HCT116 (cell line): ENCODE measurements at regions not wholly inside any gene's neighbourhood (a gene's known extent, or its start where the extent isn't known, plus 50 kb on each side); places are given as distances from the start of the nearest gene placed in this dataset.

Experiments used
- ATAC-seq: fragments of 200-7000 bp; cut with Tn5 transposase; 2 replicates; pipeline ENCODE4 v1.9.1; 2020; ENCODE audit warnings: mild to moderate bottlenecking, moderate library complexity
- BruUV-seq: library from RNA; stranded (reverse); fragments of 400-500 nt; replicated peaks from 2 replicates; lab custom pipeline; 2021; lab: Mats Ljungman, UMichigan
- CTCF ChIA-PET: fragments of 300-600 bp; sonication (Branson Sonifier 250); formaldehyde crosslinking; loops from one replicate; lab custom pipeline; 2021; ENCODE audit warnings: antibody characterized with exemption; lab: Charles Lee
- POLR2A ChIA-PET: fragments of 300-600, 350-600 bp; sonication (Branson Sonifier 250); formaldehyde crosslinking; loops from one replicate; lab custom pipeline; 2021; ENCODE audit warnings: antibody characterized with exemption; lab: Charles Lee
- RAD21 ChIA-PET, 2 experiments: fragments of 300-600 bp; sonication (Branson Sonifier 250); formaldehyde crosslinking; loops; one replicate each; lab custom pipeline; 2023; ENCODE audit warnings: low total read pairs in 2 of 2; ENCODE audit not compliant: uncharacterized antibody in 2 of 2, unreplicated experiment in 2 of 2, low non-redundant PET in 1 of 2; lab: Charles Lee
- DNase-seq: peaks from one replicate; pipeline ENCODE4 v3.0.0-alpha.2; 2010; ENCODE audit warnings: low read depth, low spot score
- H2AFZ ChIP-seq: fragments of 200-600 bp; shearing (Covaris generic), sonication (generic); 2 replicates; pipeline ENCODE4 v1.6.1; 2017; ENCODE audit warnings: low read depth, mixed run types, mixed read lengths, antibody characterized with exemption, low read length; ENCODE audit not compliant: poor library complexity, severe bottlenecking
- H3K27ac ChIP-seq: 2 replicates; pipeline ENCODE4 v1.5.1; 2012; ENCODE audit warnings: low read depth, low read length
- H3K27me3 ChIP-seq: fragments of 200-600 bp; sonication (generic); 2 replicates; pipeline ENCODE4 v1.6.1; 2016; ENCODE audit warnings: mixed run types, low read length, mixed read lengths; ENCODE audit not compliant: insufficient read depth
- H3K36me3 ChIP-seq, 2 experiments: fragments of 200-500 bp in 1 of 2; fragments of 200-600 bp in 1 of 2; sonication (Bioruptor generic) in 1 of 2; sonication (generic) in 1 of 2; 2 replicates each; pipeline versions ENCODE4 v1.5.1 to v1.6.1; 2014 to 2016; ENCODE audit warnings: low read length in 2 of 2, inconsistent platforms in 1 of 2, mixed read lengths in 1 of 2, mixed run types in 1 of 2; ENCODE audit not compliant: insufficient read depth in 2 of 2, control insufficient read depth in 1 of 2
- H3K4me1 ChIP-seq, 2 experiments: fragments of 200-600 bp in 1 of 2; sonication (generic) in 1 of 2; 2 replicates each; pipeline versions ENCODE4 v1.5.1 to v1.6.1; 2012 to 2017; ENCODE audit warnings: low read length in 2 of 2, inconsistent platforms in 1 of 2, mild to moderate bottlenecking in 1 of 2, mixed read lengths in 1 of 2, mixed run types in 1 of 2, moderate library complexity in 1 of 2; ENCODE audit not compliant: insufficient read depth in 2 of 2, control insufficient read depth in 1 of 2
- H3K4me2 ChIP-seq: fragments of 200-600 bp; sonication (generic); 2 replicates; pipeline ENCODE4 v1.6.1; 2017; ENCODE audit warnings: mixed run types, low read length, mixed read lengths
- H3K4me3 ChIP-seq, 2 experiments: fragments of 200-600 bp in 1 of 2; sonication (generic) in 1 of 2; replicated peaks in 1 of 2; 2 replicates each; pipeline ENCODE4 v1.5.1; 2011 to 2016; ENCODE audit warnings: low read length in 2 of 2, control low read depth in 1 of 2, low read depth in 1 of 2, mild to moderate bottlenecking in 1 of 2, mixed read lengths in 1 of 2, mixed run types in 1 of 2
- H3K79me2 ChIP-seq: fragments of 200-600 bp; sonication (generic); 2 replicates; pipeline ENCODE4 v1.6.1; 2017; ENCODE audit warnings: mild to moderate bottlenecking, mixed run types, low read length, moderate library complexity, mixed read lengths; ENCODE audit not compliant: insufficient read depth
- H3K9ac ChIP-seq: fragments of 200-600 bp; sonication (generic); 2 replicates; pipeline ENCODE4 v1.6.1; 2016; ENCODE audit warnings: low read length, mixed read lengths
- H3K9me2 ChIP-seq: fragments of 200-600 bp; sonication (generic), shearing (Covaris generic); 2 replicates; pipeline ENCODE4 v1.6.1; 2017; ENCODE audit warnings: mixed run types, mild to moderate bottlenecking, moderate library complexity; ENCODE audit not compliant: insufficient read depth
- H3K9me3 ChIP-seq, 2 experiments: fragments of 200-500 bp in 1 of 2; fragments of 200-600 bp in 1 of 2; sonication (Bioruptor generic) in 1 of 2; sonication (generic) in 1 of 2; 2 replicates each; pipeline ENCODE4 v1.6.1; 2014 to 2017; ENCODE audit warnings: low read length in 2 of 2, mixed read lengths in 2 of 2, inconsistent platforms in 1 of 2, low read depth in 1 of 2, mild to moderate bottlenecking in 1 of 2, mixed run types in 1 of 2, moderate library complexity in 1 of 2; ENCODE audit not compliant: control insufficient read depth in 1 of 2, insufficient read depth in 1 of 2
- H4K20me1 ChIP-seq: fragments of 200-600 bp; sonication (generic), shearing (Covaris generic); 2 replicates; pipeline ENCODE4 v1.6.1; 2017; ENCODE audit warnings: mixed run types, mild to moderate bottlenecking, moderate library complexity; ENCODE audit not compliant: insufficient read depth
- CBX3 ChIP-seq: IDR thresholded peaks from 2 replicates; pipeline ENCODE4 v1.6.1; 2012; ENCODE audit warnings: low read depth
- CEBPB ChIP-seq: IDR thresholded peaks from 2 replicates; pipeline ENCODE4 v1.6.1; 2012; ENCODE audit warnings: low read depth
- CTCF ChIP-seq, 3 experiments: fragments of 200-600 bp in 1 of 3; sonication (generic) in 1 of 3; IDR thresholded peaks in 2 of 3; conservative IDR thresholded peaks in 1 of 3; 2 replicates each; pipeline ENCODE4 v1.5.1; 2012 to 2017; ENCODE audit warnings: low read depth in 2 of 3, low read length in 2 of 3, antibody characterized with exemption in 1 of 3, borderline replicate concordance in 1 of 3, control low read depth in 1 of 3, mild to moderate bottlenecking in 1 of 3, mixed read lengths in 1 of 3, mixed run types in 1 of 3, moderate library complexity in 1 of 3; ENCODE audit not compliant: insufficient read depth in 1 of 3
- EZH2 ChIP-seq: fragments of 200-600 bp; sonication (generic); IDR thresholded peaks from 2 replicates; pipeline ENCODE4 v1.6.1; 2017; ENCODE audit warnings: antibody characterized with exemption, mixed run types
- EZH2phosphoT487 ChIP-seq: fragments of 200-600 bp; IDR thresholded peaks from 2 replicates; pipeline ENCODE4 v1.6.1; 2018; ENCODE audit warnings: antibody characterized with exemption, borderline replicate concordance
- FOSL1 ChIP-seq: IDR thresholded peaks from 2 replicates; pipeline ENCODE4 v1.6.1; 2012; ENCODE audit warnings: low read depth
- MAX ChIP-seq: IDR thresholded peaks from 2 replicates; pipeline ENCODE4 v1.6.1; 2012
- POLR2A ChIP-seq: IDR thresholded peaks from 2 replicates; pipeline ENCODE4 v1.7.0; 2011; ENCODE audit warnings: borderline replicate concordance; ENCODE audit not compliant: insufficient read depth, insufficient read length; ENCODE audit errors: extremely low read depth
- POLR2AphosphoS5 ChIP-seq: IDR thresholded peaks from 2 replicates; pipeline ENCODE4 v1.6.1; 2011; ENCODE audit warnings: mild to moderate bottlenecking, low read depth, low read length, moderate library complexity
- RAD21 ChIP-seq: IDR thresholded peaks from 2 replicates; pipeline ENCODE4 v1.6.1; 2012; ENCODE audit warnings: low read depth, mild to moderate bottlenecking
- REST ChIP-seq: IDR thresholded peaks from 2 replicates; pipeline ENCODE4 v1.6.1; 2012; ENCODE audit warnings: low read depth
- SIN3A ChIP-seq: IDR thresholded peaks from 2 replicates; pipeline ENCODE4 v1.6.1; 2012; ENCODE audit warnings: low read depth
- SP1 ChIP-seq: IDR thresholded peaks from 2 replicates; pipeline ENCODE4 v1.6.1; 2012; ENCODE audit warnings: low read depth
- SRF ChIP-seq: IDR thresholded peaks from 2 replicates; pipeline ENCODE4 v1.6.1; 2012; ENCODE audit warnings: low read depth
- YY1 ChIP-seq: IDR thresholded peaks from 2 replicates; pipeline ENCODE4 v1.6.1; 2011; ENCODE audit warnings: low read length, low read depth, moderate library complexity, mild to moderate bottlenecking; ENCODE audit not compliant: insufficient replicate concordance; ENCODE audit errors: extremely low read depth
- ZFX ChIP-seq: fragments of 450-650 bp; IDR thresholded peaks from 2 replicates; pipeline ENCODE4 v1.6.1; 2017
- ZNF274 ChIP-seq: fragments of 200-500 bp; sonication (Bioruptor generic); IDR thresholded peaks from 2 replicates; pipeline ENCODE4 v1.6.1; 2014; ENCODE audit warnings: mild to moderate bottlenecking, low read depth, low read length, inconsistent platforms
- intact Hi-C: fragments of 100-400 bp; cut with micrococcal nuclease; formaldehyde crosslinking; loops from 2 replicates; pipeline ENCODE4 v1.10.0; 2022

GRCh38 chr1:169012416-169012815 lies 94.1 kb upstream of the ATP1B1 start (continued):
- TF ChIP-seq POLR2AphosphoS5, result no peak

GRCh38 chr1:169013821-169014220 lies 92.7 kb upstream of the ATP1B1 start:
- Histone ChIP-seq H3K9me2 (no peaks in the 10 kb centered on the region), H3K36me3 (no peaks in the 10 kb centered on the region), H3K27ac (no peak overlapping the region), H3K79me2 (no peaks in the 10 kb centered on the region)
- no TSS peak for BruUV-seq
- no peak for TF ChIP-seq RAD21
- TF ChIP-seq SRF, result no peak
- no peak for TF ChIP-seq EZH2
- no peak for TF ChIP-seq ZFX
- no peak for TF ChIP-seq SP1
- TF ChIP-seq, all 23 proteins: peak for 0
- Histone ChIP-seq H3K4me2 (no peak overlapping the region), H3K9ac (no peak overlapping the region), H3K4me3 (no peak overlapping the region), H3K4me1 (no peaks in the 10 kb centered on the region), H2AFZ (no peak overlapping the region), H4K20me1 (no peaks in the 10 kb centered on the region), H3K9me3 (no peaks in the 10 kb centered on the region), H3K27me3 (no peaks in the 10 kb centered on the region)
- ATAC-seq (no peak), DNase-seq (no peak)
- POLR2A ChIA-PET, result no interaction called here
- RAD21 ChIA-PET, result no interaction called here
- intact Hi-C loops, result no loop called here
- CTCF ChIA-PET, result no interaction called here

GRCh38 chr1:169015464-169015863 lies 91.0 kb upstream of the ATP1B1 start:
- BruUV-seq, result no TSS peak
- Histone ChIP-seq H3K36me3 (no peaks in the 10 kb centered on the region), H3K9me2 (no peaks in the 10 kb centered on the region), H3K9me3 (no peaks in the 10 kb centered on the region), H4K20me1 (no peaks in the 10 kb centered on the region), H3K4me2 (no peak overlapping the region), H3K27ac (no peak overlapping the region), H3K4me3 (no peak overlapping the region), H3K79me2 (no peaks in the 10 kb centered on the region), H3K9ac (no peak overlapping the region), H2AFZ (no peak overlapping the region), H3K27me3 (no peaks in the 10 kb centered on the region), H3K4me1 (no peaks in the 10 kb centered on the region)
- RAD21 ChIA-PET, result no interaction called here
- intact Hi-C loops, result no loop called here
- POLR2A ChIA-PET, result no interaction called here
- CTCF ChIA-PET, result no interaction called here
- DNase-seq (no peak), ATAC-seq (no peak)
- TF ChIP-seq FOSL1 (no peak), POLR2A (no peak), CTCF (IDR thresholded peaks at IDR 0.05 in 2 of 3, conservative IDR thresholded peaks at IDR 0.05 in 1 of 3; ENCODE audit: borderline replicate concordance in 1 of 3, insufficient read depth in 1 of 3, low read depth in 2 of 3, low read length in 2 of 3) (no peak), ZNF274 (no peak), YY1 (no peak), REST (no peak), RAD21 (no peak), SIN3A (no peak), EZH2phosphoT487 (no peak), MAX (no peak), CEBPB (no peak), CBX3 (no peak)
